Neural cell (in vitro differentiated cells): ENCODE measurements at regions not wholly inside any gene's neighbourhood (a gene's known extent, or its start where the extent isn't known, plus 50 kb on each side); places are given as distances from the start of the nearest gene placed in this dataset.

Source experiments
- H2AFZ ChIP-seq: fragments of 200-600, 300-800 bp; sonication (generic), shearing (Covaris generic); 2 replicates; pipeline ENCODE4 v1.6.0; 2014; ENCODE audit warnings: low read depth, mild to moderate bottlenecking, antibody characterized with exemption, low read length, moderate library complexity
- H3F3A ChIP-seq: fragments of 200-600 bp; shearing (Covaris generic); 2 replicates; pipeline ENCODE4 v1.6.1; 2016; ENCODE audit warnings: mild to moderate bottlenecking, moderate library complexity, mixed read lengths, antibody characterized with exemption, low read length; ENCODE audit not compliant: insufficient read depth, poor library complexity, severe bottlenecking
- H3K27ac ChIP-seq: fragments of 200-600, 300-800 bp; sonication (generic), shearing (Covaris generic); 2 replicates; pipeline ENCODE4 v1.5.1; 2014; ENCODE audit warnings: mild to moderate bottlenecking, low read length, moderate library complexity
- H3K27me3 ChIP-seq: fragments of 300-800, 200-600 bp; sonication (generic), shearing (Covaris generic); 2 replicates; pipeline ENCODE4 v1.6.0; 2014; ENCODE audit warnings: mild to moderate bottlenecking, low read depth, low read length, moderate library complexity; ENCODE audit not compliant: insufficient read depth
- H3K36me3 ChIP-seq: fragments of 300-800, 200-600 bp; sonication (generic), shearing (Covaris generic); 2 replicates; pipeline ENCODE4 v1.5.1; 2014; ENCODE audit warnings: mild to moderate bottlenecking, antibody characterized with exemption, low read length, moderate library complexity; ENCODE audit not compliant: insufficient read depth
- H3K4me2 ChIP-seq: fragments of 300-800, 200-600 bp; sonication (generic), shearing (Covaris generic); 2 replicates; pipeline ENCODE4 v1.6.0; 2014; ENCODE audit warnings: mild to moderate bottlenecking, low read length
- H3K4me3 ChIP-seq: fragments of 300-800, 200-600 bp; sonication (generic), shearing (Covaris generic); 2 replicates; pipeline ENCODE4 v1.5.1; 2014; ENCODE audit warnings: mild to moderate bottlenecking, low read length, moderate library complexity
- H3K79me2 ChIP-seq: fragments of 200-600 bp; shearing (Covaris generic); replicated peaks from 2 replicates; pipeline ENCODE4 v1.6.0; 2014; ENCODE audit warnings: mild to moderate bottlenecking, low read length, moderate library complexity; ENCODE audit not compliant: insufficient read depth
- H3K9ac ChIP-seq: fragments of 300-800, 200-600 bp; sonication (generic), shearing (Covaris generic); 2 replicates; pipeline ENCODE4 v1.6.1; 2016; ENCODE audit warnings: mild to moderate bottlenecking, low read length, mixed read lengths
- H3K9me2 ChIP-seq: fragments of 200-600 bp; shearing (Covaris generic); 2 replicates; pipeline ENCODE4 v1.6.1; 2016; ENCODE audit warnings: mild to moderate bottlenecking, low read length, mixed read lengths; ENCODE audit not compliant: insufficient read depth
- H3K9me3 ChIP-seq: fragments of 200-600, 300-800 bp; sonication (generic), shearing (Covaris generic); 2 replicates; pipeline ENCODE4 v1.6.1; 2016; ENCODE audit warnings: mild to moderate bottlenecking, mixed run types, low read length, moderate library complexity, mixed read lengths
- H4K20me1 ChIP-seq: fragments of 200-600 bp; shearing (Covaris generic); 2 replicates; pipeline ENCODE4 v1.6.1; 2016; ENCODE audit warnings: mild to moderate bottlenecking, mixed run types; ENCODE audit not compliant: insufficient read depth
- EP300 ChIP-seq: fragments of 450-650 bp; conservative IDR thresholded peaks from 2 replicates; pipeline ENCODE4 v1.6.1; 2014; ENCODE audit warnings: antibody characterized with exemption, mild to moderate bottlenecking, moderate library complexity; ENCODE audit not compliant: poor library complexity, severe bottlenecking
- EZH2 ChIP-seq: fragments of 200-600, 300-800 bp; shearing (Covaris generic), sonication (generic); IDR thresholded peaks from 2 replicates; pipeline ENCODE4 v1.6.1; 2014; ENCODE audit warnings: antibody characterized with exemption, low read length, borderline replicate concordance, mild to moderate bottlenecking; ENCODE audit not compliant: insufficient read depth, poor library complexity, severe bottlenecking
- MXI1 ChIP-seq: fragments of 450-650 bp; conservative IDR thresholded peaks from 2 replicates; pipeline ENCODE4 v1.6.1; 2014; ENCODE audit warnings: antibody characterized with exemption, mild to moderate bottlenecking; ENCODE audit not compliant: poor library complexity, severe bottlenecking
- POLR2AphosphoS5 ChIP-seq: IDR thresholded peaks from 2 replicates; pipeline ENCODE4 v1.6.1; 2012
- RAD21 ChIP-seq: fragments of 450-650 bp; conservative IDR thresholded peaks from 2 replicates; pipeline ENCODE4 v1.6.1; 2014; ENCODE audit warnings: antibody characterized with exemption, mild to moderate bottlenecking, moderate library complexity
- SMC3 ChIP-seq: fragments of 450-650 bp; conservative IDR thresholded peaks from 2 replicates; pipeline ENCODE4 v1.6.1; 2014; ENCODE audit warnings: antibody characterized with exemption, mild to moderate bottlenecking, moderate library complexity; ENCODE audit not compliant: poor library complexity
- TAF1 ChIP-seq: IDR thresholded peaks from 2 replicates; pipeline ENCODE4 v1.6.1; 2012; ENCODE audit warnings: low read depth
- TF ChIP-seq, protein P1 (sequence below): fragments of 450-650 bp; IDR thresholded peaks from 2 replicates; pipeline ENCODE4 v1.5.1; 2014; ENCODE audit warnings: antibody characterized with exemption, mild to moderate bottlenecking, moderate library complexity; ENCODE audit not compliant: poor library complexity, severe bottlenecking
- TF ChIP-seq, protein P2 (sequence below): IDR thresholded peaks from 2 replicates; pipeline ENCODE4 v1.6.1; 2012; ENCODE audit warnings: borderline replicate concordance

DNA sequence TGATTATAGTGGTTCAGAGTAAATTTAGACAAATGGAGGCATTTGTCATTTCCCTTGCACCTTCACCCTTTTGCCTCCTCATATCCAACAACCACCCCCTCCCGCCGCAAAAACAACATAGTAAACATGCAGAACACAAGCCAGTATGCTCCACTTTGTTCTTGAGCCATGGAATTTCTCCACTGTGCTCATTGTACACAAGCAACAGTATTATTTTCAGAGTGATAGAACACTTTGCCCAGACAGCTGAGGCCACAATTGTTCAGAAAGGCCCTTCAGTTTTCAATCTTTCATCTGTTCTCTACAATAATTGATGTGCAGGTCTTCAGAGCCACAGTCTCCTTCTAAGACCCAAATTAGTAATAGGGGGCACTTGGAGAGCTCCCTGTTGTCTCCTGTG, 272.8 kb upstream of the SLC30A5 start:
- Histone ChIP-seq H3K9ac (no peak overlapping the region), H4K20me1 (no peaks in the 10 kb centered on the region), H3F3A (no peaks in the 10 kb centered on the region), H3K79me2 (no peaks in the 10 kb centered on the region), H3K4me3 (no peak overlapping the region), H3K9me3 (no peaks in the 10 kb centered on the region), H2AFZ (no peak overlapping the region), H3K9me2 (no peaks in the 10 kb centered on the region), H3K27me3 (no peaks in the 10 kb centered on the region), H3K27ac (no peak overlapping the region), H3K4me2 (no peak overlapping the region), H3K36me3 (no peaks in the 10 kb centered on the region)
- TF ChIP-seq, protein P1, sequence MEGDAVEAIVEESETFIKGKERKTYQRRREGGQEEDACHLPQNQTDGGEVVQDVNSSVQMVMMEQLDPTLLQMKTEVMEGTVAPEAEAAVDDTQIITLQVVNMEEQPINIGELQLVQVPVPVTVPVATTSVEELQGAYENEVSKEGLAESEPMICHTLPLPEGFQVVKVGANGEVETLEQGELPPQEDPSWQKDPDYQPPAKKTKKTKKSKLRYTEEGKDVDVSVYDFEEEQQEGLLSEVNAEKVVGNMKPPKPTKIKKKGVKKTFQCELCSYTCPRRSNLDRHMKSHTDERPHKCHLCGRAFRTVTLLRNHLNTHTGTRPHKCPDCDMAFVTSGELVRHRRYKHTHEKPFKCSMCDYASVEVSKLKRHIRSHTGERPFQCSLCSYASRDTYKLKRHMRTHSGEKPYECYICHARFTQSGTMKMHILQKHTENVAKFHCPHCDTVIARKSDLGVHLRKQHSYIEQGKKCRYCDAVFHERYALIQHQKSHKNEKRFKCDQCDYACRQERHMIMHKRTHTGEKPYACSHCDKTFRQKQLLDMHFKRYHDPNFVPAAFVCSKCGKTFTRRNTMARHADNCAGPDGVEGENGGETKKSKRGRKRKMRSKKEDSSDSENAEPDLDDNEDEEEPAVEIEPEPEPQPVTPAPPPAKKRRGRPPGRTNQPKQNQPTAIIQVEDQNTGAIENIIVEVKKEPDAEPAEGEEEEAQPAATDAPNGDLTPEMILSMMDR: no peak
- TF ChIP-seq POLR2AphosphoS5 (no peak), SMC3 (no peak), RAD21 (no peak), TAF1 (no peak), MXI1 (no peak), EP300 (no peak), EZH2 (no peak)
- TF ChIP-seq, protein P2, sequence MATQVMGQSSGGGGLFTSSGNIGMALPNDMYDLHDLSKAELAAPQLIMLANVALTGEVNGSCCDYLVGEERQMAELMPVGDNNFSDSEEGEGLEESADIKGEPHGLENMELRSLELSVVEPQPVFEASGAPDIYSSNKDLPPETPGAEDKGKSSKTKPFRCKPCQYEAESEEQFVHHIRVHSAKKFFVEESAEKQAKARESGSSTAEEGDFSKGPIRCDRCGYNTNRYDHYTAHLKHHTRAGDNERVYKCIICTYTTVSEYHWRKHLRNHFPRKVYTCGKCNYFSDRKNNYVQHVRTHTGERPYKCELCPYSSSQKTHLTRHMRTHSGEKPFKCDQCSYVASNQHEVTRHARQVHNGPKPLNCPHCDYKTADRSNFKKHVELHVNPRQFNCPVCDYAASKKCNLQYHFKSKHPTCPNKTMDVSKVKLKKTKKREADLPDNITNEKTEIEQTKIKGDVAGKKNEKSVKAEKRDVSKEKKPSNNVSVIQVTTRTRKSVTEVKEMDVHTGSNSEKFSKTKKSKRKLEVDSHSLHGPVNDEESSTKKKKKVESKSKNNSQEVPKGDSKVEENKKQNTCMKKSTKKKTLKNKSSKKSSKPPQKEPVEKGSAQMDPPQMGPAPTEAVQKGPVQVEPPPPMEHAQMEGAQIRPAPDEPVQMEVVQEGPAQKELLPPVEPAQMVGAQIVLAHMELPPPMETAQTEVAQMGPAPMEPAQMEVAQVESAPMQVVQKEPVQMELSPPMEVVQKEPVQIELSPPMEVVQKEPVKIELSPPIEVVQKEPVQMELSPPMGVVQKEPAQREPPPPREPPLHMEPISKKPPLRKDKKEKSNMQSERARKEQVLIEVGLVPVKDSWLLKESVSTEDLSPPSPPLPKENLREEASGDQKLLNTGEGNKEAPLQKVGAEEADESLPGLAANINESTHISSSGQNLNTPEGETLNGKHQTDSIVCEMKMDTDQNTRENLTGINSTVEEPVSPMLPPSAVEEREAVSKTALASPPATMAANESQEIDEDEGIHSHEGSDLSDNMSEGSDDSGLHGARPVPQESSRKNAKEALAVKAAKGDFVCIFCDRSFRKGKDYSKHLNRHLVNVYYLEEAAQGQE: no peak

DNA sequence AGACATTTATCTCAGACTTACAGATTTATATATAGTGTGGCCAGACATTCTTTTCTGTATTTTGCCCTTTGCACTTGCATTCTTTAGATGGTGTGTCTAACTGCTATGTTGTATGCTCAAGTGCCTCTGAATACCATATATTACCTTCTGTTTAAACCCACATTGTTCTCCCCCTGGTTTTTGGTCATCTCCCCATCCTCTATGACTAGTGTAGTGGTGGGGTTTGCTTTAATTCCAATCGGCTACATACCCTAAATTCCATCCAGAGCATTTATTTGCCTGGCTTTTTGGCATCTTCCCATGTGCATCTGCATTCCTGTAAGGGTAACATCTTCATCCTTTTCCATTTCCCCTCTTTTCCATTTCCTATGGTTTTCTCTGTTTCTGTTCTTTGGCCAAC, 271.0 kb upstream of the SLC30A5 start:
- Histone ChIP-seq H3F3A (no peaks in the 10 kb centered on the region), H3K4me2 (no peak overlapping the region)
- TF ChIP-seq SMC3 (no peak), EP300 (no peak), POLR2AphosphoS5 (no peak), MXI1 (no peak), TAF1 (no peak)

DNA sequence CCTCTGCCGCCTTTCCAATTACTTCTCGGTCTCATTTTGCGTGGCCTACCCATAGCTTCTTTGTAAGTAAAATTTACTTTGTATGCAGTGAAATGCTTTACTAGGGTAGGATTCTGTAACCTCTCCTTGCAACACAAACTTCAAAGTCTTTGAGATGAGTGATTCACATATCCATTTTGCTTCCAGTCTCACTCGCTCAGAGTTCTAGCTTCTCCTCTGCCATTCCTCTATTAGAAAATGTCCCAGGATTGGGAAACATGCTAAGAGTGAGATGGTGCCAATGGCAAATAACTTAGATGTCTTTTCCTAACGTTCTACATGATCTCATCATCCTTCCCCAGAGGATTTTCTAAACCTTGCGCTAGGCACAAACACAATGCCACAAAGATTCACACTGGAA, 270.5 kb upstream of the SLC30A5 start:
- no peaks in the 10 kb centered on the region for H3K9me3 ChIP-seq
- no peaks in the 10 kb centered on the region for H3K79me2 ChIP-seq
- no peak overlapping the region for H3K4me2 ChIP-seq
- H3K27me3 ChIP-seq: no peaks in the 10 kb centered on the region
- no peaks in the 10 kb centered on the region for H3K36me3 ChIP-seq
- no peaks in the 10 kb centered on the region for H3K9me2 ChIP-seq
- TF ChIP-seq, protein P1: no peak
- TF ChIP-seq EP300: no peak
- TF ChIP-seq, protein P2: no peak
- no peak overlapping the region for H3K4me3 ChIP-seq
- no peak overlapping the region for H3K27ac ChIP-seq
- no peaks in the 10 kb centered on the region for H4K20me1 ChIP-seq
- H2AFZ ChIP-seq: no peak overlapping the region
- H3K9ac ChIP-seq: no peak overlapping the region
- H3F3A ChIP-seq: no peaks in the 10 kb centered on the region

More for the DNA sequence above, 271.0 kb upstream of the SLC30A5 start:
- no peak overlapping the region for H3K4me3 ChIP-seq
- H3K79me2 ChIP-seq: no peaks in the 10 kb centered on the region
- H3K36me3 ChIP-seq: no peaks in the 10 kb centered on the region
- H3K27ac ChIP-seq: no peak overlapping the region
- H4K20me1 ChIP-seq: no peaks in the 10 kb centered on the region
- no peaks in the 10 kb centered on the region for H3K27me3 ChIP-seq
- H2AFZ ChIP-seq: no peak overlapping the region
- no peaks in the 10 kb centered on the region for H3K9me2 ChIP-seq
- no peak overlapping the region for H3K9ac ChIP-seq
- no peaks in the 10 kb centered on the region for H3K9me3 ChIP-seq
